ENCODE measurements at regions not wholly inside any gene's neighbourhood (a gene's known extent, or its start where the extent isn't known, plus 50 kb on each side); places are given as distances from the start of the nearest gene placed in this dataset.

DNA sequence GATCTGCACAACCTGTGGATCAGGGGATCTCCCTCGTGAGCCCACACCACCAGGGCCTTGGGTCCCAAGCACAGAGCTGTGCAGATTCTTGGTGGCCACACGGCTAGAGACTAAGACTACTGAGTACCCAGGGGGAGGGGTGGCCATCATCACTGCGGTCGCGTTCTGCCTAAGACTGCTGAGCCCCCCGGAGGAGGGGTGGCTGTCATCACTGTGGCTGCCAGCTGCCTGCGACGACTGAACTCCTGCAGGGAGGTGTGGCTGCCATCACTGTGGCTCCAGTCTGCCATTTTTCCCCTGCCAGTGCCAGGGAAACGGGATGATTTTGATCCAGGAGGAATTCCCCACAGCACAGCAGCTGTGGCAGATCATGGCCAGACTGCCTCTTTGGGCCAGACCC is 141.7 kb upstream of the SPANXB1 start:
- TF ChIP-seq, protein P1, sequence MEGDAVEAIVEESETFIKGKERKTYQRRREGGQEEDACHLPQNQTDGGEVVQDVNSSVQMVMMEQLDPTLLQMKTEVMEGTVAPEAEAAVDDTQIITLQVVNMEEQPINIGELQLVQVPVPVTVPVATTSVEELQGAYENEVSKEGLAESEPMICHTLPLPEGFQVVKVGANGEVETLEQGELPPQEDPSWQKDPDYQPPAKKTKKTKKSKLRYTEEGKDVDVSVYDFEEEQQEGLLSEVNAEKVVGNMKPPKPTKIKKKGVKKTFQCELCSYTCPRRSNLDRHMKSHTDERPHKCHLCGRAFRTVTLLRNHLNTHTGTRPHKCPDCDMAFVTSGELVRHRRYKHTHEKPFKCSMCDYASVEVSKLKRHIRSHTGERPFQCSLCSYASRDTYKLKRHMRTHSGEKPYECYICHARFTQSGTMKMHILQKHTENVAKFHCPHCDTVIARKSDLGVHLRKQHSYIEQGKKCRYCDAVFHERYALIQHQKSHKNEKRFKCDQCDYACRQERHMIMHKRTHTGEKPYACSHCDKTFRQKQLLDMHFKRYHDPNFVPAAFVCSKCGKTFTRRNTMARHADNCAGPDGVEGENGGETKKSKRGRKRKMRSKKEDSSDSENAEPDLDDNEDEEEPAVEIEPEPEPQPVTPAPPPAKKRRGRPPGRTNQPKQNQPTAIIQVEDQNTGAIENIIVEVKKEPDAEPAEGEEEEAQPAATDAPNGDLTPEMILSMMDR (IDR thresholded peaks at IDR 0.05) = no peak
- no peak for TF ChIP-seq POLR2A (IDR thresholded peaks at IDR 0.05)
- no peak for TF ChIP-seq POLR2AphosphoS5 (IDR thresholded peaks at IDR 0.05)

Data from breast epithelium (tissue), 3 donors.